SJCRH30 (cell line): ENCODE measurements at regions not wholly inside any gene's neighbourhood (a gene's known extent, or its start where the extent isn't known, plus 50 kb on each side); places are given as distances from the start of the nearest gene placed in this dataset.

Experiments
- DNase-seq, 2 experiments: peaks; one replicate each; pipeline ENCODE4 v3.0.0-alpha.2; 2015 to 2020
- H3K27ac ChIP-seq: fragments of 250-450 bp; sonication (Bioruptor Pico); 2 replicates; pipeline ENCODE4 v1.5.1; 2020; ENCODE audit warnings: mild to moderate bottlenecking, moderate library complexity
- H3K27me3 ChIP-seq: fragments of 250-450 bp; sonication (Bioruptor Pico); 2 replicates; pipeline ENCODE4 v1.5.1; 2020; ENCODE audit warnings: mild to moderate bottlenecking, moderate library complexity
- H3K36me3 ChIP-seq: fragments of 250-450 bp; sonication (Bioruptor Pico); 2 replicates; pipeline ENCODE4 v1.5.1; 2020; ENCODE audit warnings: mild to moderate bottlenecking, moderate library complexity
- H3K4me1 ChIP-seq: fragments of 250-450 bp; sonication (Bioruptor Pico); 2 replicates; pipeline ENCODE4 v1.5.1; 2020; ENCODE audit warnings: mild to moderate bottlenecking, moderate library complexity
- H3K4me3 ChIP-seq: fragments of 250-450 bp; sonication (Bioruptor Pico); 2 replicates; pipeline ENCODE4 v1.5.1; 2020; ENCODE audit warnings: mild to moderate bottlenecking, moderate library complexity
- H3K9me3 ChIP-seq: fragments of 250-450 bp; sonication (Bioruptor Pico); replicated peaks from 2 replicates; pipeline ENCODE4 v1.5.1; 2020; ENCODE audit warnings: mild to moderate bottlenecking, moderate library complexity

DNA sequence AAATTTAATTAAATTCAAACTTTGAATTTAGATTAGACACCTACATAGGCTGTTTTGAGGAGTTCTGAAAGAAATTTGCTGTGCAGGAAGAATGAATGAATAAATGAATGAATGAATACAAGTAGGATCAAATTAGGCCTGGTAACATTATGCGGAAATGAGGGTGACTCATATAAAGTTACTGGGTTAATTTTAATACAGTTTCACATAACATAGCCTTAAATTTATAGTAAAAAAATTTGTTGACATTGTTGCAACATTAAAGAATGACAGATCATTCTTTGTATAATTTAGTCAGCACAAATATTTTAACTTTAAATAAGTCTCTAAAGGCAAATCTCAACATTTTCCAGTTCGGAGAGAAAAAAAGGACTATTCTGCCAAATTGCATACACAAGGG is 1293.1 kb upstream of the SLC39A10 start:
- Histone ChIP-seq H3K36me3 (no peaks in the 10 kb centered on the region), H3K4me1 (peaks cover 19% of the 10 kb centered on the region), H3K9me3 (no peaks in the 10 kb centered on the region), H3K27me3 (no peaks in the 10 kb centered on the region), H3K4me3 (no peak overlapping the region), H3K27ac (no peak overlapping the region)
- DNase-seq, result no peak

DNA sequence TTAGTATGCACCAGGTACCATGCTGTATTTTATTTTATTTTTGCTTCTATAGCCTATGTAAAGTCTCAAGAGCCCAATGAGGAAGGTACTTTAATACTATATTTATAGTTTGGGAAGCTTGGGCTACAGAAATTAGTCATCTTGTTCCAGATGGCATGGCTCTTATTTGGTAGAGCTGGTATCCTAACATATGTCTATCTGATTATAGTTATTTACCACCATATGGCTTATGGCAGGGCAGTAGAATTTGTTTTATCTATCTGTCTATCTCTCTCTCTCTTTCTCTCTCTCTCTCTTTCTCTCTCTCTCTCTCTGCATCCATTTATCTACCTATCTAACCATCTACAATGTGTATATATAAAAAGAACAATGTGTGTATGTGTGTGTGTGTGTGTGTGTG is 1293.7 kb upstream of the SLC39A10 start:
- H3K9me3 ChIP-seq, result no peaks in the 10 kb centered on the region
- H3K27ac ChIP-seq, result no peak overlapping the region
- H3K27me3 ChIP-seq, result no peaks in the 10 kb centered on the region
- H3K36me3 ChIP-seq, result no peaks in the 10 kb centered on the region
- peaks cover 13% of the 10 kb centered on the region for H3K4me1 ChIP-seq
- DNase-seq, result no peak
- no peak overlapping the region for H3K4me3 ChIP-seq

DNA sequence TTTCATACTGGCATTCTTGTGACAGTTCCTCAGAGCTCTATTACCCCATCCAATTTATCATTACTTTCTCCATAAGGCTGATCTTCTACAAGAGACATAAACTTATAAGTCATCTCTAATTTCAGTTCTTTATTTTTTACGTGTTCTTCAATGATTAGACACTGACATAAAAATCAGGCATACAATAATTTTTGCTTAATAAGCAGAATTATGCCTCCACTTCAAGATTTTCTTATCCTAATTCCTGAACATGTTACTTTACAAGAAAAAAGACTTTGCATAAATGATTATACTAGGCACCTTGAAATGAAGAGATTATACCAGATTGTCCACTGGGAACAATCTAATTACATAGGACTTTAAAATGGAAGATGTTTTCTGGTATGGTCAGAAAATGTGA is 1304.5 kb upstream of the SLC39A10 start:
- H3K4me3 ChIP-seq, result no peak overlapping the region
- H3K27ac ChIP-seq, result no peak overlapping the region
- H3K9me3 ChIP-seq, result no peaks in the 10 kb centered on the region
- no peaks in the 10 kb centered on the region for H3K27me3 ChIP-seq
- no peak for DNase-seq
- H3K4me1 ChIP-seq, result no peaks in the 10 kb centered on the region
- no peaks in the 10 kb centered on the region for H3K36me3 ChIP-seq

DNA sequence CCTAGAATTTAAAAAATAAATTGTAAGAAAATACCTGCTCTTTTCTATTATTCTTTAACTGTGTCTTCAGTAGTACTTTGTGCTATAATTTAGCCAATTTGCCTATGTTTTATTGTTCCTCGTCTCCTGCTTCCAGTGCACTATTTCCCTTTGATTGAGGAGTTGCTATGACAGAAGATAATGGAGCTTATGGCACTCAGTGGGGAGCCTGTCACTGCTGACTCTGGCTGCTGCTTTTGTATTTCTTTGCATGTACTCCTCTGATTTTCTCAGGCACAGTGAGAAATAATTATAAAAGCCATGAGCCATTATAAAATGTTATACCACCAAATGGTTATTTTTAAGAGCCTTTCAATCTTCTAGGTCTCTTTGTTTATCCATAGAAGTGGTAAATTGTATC is 1310.8 kb upstream of the SLC39A10 start:
- no peaks in the 10 kb centered on the region for H3K4me1 ChIP-seq
- no peak for DNase-seq
- no peak overlapping the region for H3K4me3 ChIP-seq
- no peaks in the 10 kb centered on the region for H3K36me3 ChIP-seq
- no peaks in the 10 kb centered on the region for H3K27me3 ChIP-seq
- H3K9me3 ChIP-seq, result no peaks in the 10 kb centered on the region
- H3K27ac ChIP-seq, result no peak overlapping the region

DNA sequence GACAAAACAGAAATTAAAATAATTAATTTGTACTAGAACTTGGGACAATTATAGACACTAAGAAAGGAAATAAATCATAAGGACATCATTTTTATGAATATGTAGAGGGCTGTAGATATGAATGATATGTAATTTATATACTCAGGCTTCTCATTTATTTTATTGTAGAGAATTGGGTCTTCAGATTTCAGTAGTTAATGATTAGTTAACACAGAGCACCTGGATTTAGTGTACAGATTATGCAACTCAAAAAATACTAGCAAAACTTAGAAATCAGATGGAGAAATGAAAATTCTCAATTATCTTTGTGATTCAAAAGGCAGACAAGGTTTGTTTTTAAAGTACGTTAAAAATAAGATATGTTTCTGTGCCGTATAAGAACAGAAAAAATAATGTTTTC is 1311.7 kb upstream of the SLC39A10 start:
- no peak overlapping the region for H3K27ac ChIP-seq
- H3K27me3 ChIP-seq, result no peaks in the 10 kb centered on the region
- H3K4me3 ChIP-seq, result no peak overlapping the region
- no peaks in the 10 kb centered on the region for H3K36me3 ChIP-seq
- no peaks in the 10 kb centered on the region for H3K4me1 ChIP-seq
- DNase-seq, result no peak
- no peaks in the 10 kb centered on the region for H3K9me3 ChIP-seq

DNA sequence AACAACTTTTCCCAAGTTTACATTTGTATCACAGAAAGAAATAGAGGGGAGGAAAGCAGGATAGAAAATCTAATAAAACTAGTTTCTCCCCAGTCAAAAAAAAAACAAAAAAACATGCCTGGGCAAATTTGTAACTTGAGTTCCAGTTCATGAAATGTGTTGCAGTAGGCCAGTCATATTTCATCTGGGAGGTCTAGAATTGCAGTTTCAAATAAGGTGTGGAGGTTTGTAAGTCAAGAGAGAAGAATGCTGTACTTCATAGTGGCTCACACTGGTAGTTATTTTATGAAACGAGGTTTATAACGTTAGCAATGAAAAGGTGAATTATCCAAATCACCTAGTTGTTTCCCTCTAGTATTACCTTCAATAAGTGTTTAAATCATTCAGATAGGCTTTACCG is 1313.9 kb upstream of the SLC39A10 start:
- H3K27ac ChIP-seq, result no peak overlapping the region
- H3K4me3 ChIP-seq, result no peak overlapping the region
- DNase-seq, result no peak
- H3K36me3 ChIP-seq, result no peaks in the 10 kb centered on the region
- no peaks in the 10 kb centered on the region for H3K9me3 ChIP-seq
- no peaks in the 10 kb centered on the region for H3K4me1 ChIP-seq
- H3K27me3 ChIP-seq, result no peaks in the 10 kb centered on the region

DNA sequence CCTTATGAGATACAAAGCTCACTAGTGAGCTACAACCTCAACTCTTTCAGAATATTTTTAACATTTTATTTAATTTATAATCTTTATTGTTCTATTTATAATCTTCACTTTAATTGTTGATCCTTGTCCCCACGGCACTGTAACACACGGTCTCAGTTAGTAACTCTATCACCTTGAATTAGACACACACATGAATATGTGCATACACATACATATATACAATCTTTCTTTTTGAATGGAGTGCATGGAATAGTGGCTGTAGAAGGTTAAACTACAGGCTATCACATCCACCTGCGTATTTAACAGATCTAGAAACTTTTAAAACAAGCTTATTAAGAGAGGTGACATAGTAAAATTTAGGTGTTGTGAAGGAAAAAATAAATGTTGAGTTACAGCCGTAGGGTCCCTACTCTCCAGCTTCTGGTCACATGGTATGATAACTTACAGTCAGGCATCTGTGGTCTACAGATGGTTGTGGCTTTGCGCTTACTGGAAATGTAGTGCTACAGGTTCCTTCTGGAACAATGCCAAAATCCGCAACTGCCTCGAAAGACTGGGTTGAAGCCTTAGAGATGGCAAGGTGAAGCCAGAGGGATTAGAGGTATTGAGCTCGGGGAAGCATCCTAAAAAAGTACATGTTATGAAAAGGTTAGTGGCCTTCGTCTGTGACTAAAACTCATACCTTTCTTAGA is 1324.1 kb upstream of the SLC39A10 start:
- peak in 1 of 2 experiments; percentile 52 for DNase-seq
- H3K4me3 ChIP-seq, result no peak overlapping the region
- H3K4me1 ChIP-seq, result no peaks in the 10 kb centered on the region
- H3K36me3 ChIP-seq, result no peaks in the 10 kb centered on the region
- H3K9me3 ChIP-seq, result no peaks in the 10 kb centered on the region
- no peak overlapping the region for H3K27ac ChIP-seq
- peaks cover 8% of the 10 kb centered on the region; the same call in 1 of the 2 replicates for H3K27me3 ChIP-seq

DNA sequence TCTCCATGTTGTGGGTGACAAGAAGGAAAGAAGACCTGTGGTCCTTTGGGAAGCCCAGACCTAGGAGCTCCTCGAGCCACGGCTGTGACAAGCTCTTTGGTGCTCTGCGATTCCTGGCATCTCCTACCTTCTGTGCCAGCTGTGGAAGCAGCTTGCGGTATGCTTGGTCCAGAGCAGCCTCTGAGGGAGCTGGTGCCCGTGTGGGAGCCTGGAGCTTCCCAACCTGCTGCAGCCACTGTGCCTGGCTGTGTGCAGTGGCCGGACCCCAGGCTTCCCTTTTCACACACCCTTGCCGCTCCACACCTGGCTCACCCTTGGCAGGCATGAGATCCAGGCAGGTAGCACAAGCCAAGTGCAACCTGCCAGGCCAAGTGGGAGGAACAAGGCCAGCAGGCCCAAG is 1328.6 kb upstream of the SLC39A10 start:
- DNase-seq, result no peak
- no peaks in the 10 kb centered on the region for H3K9me3 ChIP-seq

DNA sequence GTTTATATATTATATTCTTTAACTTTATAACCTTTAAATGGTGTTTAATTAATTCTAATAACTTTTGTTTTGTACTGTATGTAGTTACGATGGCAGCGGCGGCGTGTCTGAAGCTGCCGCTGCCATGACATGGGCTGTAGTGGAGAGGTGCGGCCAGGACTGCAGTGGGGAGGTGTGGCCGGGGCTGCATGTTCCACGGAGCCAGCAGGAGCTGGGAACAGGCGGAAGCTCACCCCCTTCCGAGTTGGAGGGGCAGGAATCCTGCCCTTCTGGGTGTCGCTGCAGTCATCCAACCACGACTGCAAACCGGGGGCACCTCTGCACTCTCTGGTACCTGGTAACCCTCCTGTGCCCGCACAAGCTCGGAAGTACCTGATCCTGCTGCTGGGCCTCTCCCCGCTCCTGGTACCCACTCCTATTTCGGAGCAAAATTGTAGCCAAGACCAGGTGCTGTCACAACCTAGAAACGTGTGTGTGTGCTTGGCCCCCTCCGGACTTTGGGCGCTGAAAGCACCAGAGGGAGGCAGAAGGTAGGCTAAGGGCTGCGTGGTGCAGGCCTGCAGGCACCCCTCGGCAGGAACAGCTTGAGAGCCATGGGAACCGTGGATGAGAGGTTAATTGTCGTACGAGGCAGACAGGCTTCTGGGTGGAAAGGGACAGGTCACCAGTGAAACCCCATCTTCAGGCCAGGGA is 1329.7 kb upstream of the SLC39A10 start:
- Histone ChIP-seq H3K27me3 (no peaks in the 10 kb centered on the region), H3K9me3 (no peaks in the 10 kb centered on the region), H3K36me3 (no peaks in the 10 kb centered on the region), H3K4me1 (no peaks in the 10 kb centered on the region), H3K27ac (no peak overlapping the region), H3K4me3 (no peak overlapping the region)
- DNase-seq, result no peak

More for the DNA sequence above, 1328.6 kb upstream of the SLC39A10 start:
- Histone ChIP-seq H3K36me3 (no peaks in the 10 kb centered on the region), H3K4me3 (no peak overlapping the region), H3K4me1 (no peaks in the 10 kb centered on the region), H3K27me3 (peaks cover 5% of the 10 kb centered on the region; the same call in 1 of the 2 replicates), H3K27ac (no peak overlapping the region)

DNA sequence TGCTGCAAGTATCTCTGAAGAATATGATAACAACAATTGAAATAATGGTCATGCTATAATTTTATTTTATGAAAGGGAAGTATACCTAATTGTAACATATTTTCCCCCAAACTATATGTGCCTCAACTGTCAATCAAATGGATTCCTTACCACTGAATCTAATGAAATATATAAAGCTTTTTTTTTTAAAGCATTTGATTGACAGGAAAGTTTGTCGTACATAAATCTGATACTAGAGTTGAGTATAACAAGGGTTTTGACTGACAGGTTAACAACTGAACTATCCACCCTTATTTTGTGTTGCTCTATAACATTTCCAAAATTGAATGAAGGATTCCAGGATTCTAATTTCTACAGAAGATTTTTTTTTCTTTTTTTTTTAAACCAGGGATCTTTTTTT is 1333.3 kb upstream of the SLC39A10 start:
- DNase-seq, result no peak
- H3K36me3 ChIP-seq, result no peaks in the 10 kb centered on the region
- H3K27ac ChIP-seq, result no peak overlapping the region
- no peaks in the 10 kb centered on the region for H3K9me3 ChIP-seq
- no peaks in the 10 kb centered on the region for H3K27me3 ChIP-seq
- no peak overlapping the region for H3K4me3 ChIP-seq
- H3K4me1 ChIP-seq, result no peaks in the 10 kb centered on the region

DNA sequence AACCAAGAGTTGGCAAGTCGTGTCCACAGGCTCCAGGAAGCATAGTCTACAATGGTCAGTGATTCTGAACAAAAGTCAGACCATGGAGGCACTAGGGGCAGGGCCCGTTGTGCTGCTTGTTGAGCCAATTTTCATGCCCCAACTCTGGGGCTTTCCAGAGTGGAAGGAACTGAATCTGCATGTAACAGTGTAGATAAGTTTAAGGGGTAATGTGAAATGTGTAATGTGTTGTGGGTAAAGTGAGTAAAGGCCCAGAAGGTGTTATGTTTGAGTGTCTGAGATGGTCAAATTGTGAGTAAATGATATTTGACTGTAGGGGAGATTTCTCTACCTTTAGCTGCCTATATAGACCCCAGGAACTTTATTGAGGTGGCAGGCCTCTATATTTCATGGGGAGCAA is 1336.5 kb upstream of the SLC39A10 start:
- H3K36me3 ChIP-seq, result no peaks in the 10 kb centered on the region; the same call in 1 of the 2 replicates
- no peak overlapping the region for H3K27ac ChIP-seq
- no peak overlapping the region for H3K4me3 ChIP-seq
- no peak for DNase-seq
- no peaks in the 10 kb centered on the region for H3K4me1 ChIP-seq
- no peaks in the 10 kb centered on the region for H3K9me3 ChIP-seq
- no peaks in the 10 kb centered on the region for H3K27me3 ChIP-seq

DNA sequence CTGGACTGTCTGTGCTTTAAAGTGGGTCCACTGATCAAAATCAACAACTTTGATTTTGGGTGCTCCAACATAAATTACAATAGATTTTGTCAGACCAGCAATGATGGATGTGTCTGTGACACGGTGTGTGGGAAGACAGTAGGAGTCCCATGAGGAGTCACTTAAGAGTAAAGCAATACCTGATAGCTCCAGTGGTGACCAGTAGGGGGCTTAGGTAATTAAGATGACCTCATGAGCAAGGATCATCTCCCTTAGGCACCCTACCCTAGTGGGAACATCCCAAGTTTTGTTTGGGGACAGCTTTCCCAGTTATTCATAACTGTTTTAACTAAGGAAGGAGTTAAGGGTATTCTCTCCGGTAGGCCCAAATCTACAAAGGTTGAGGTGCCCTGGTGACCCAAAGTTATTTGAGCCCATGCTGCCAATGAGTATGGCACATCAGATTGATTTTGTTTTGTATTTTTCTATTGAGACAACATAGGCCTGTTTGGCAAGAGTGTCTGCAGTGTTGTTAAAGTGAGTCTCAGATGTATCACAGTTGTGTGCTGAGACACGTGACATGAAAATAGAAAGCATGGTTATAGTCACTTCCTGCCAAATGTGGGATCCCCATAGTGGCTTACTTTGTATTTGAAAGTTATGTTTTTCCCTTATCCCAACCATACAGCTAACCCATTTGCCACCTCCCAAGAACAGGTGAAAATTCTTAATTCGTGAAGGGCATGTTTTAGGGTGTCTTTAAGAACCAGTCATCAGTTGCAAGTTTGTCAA is 1337.6 kb upstream of the SLC39A10 start:
- H3K4me3 ChIP-seq, result no peak overlapping the region
- H3K27me3 ChIP-seq, result no peaks in the 10 kb centered on the region
- DNase-seq, result peak; percentile 39 to 66
- H3K36me3 ChIP-seq, result no peaks in the 10 kb centered on the region; the same call in 1 of the 2 replicates
- H3K9me3 ChIP-seq, result no peaks in the 10 kb centered on the region
- H3K4me1 ChIP-seq, result no peaks in the 10 kb centered on the region
- H3K27ac ChIP-seq, result no peak overlapping the region

DNA sequence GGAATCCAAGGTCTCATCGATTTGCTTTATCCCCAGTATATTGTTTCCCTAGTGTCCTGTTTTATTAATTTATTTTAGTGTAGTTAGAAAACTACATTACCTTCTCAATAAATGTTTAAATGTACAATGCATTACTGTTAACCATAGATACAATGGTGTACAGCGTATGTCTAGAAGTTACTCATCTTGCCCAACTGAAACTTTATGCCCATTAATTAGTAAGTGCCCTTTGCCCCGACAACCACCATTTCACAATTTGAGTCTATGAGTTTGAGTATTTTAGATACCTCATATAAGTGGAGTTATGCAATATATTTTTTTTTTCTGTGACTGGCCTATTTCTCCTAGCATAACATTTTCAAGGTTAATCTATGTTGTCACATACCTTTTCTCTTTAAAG is 1343.0 kb upstream of the SLC39A10 start:
- Histone ChIP-seq H3K4me3 (no peak overlapping the region), H3K27ac (no peak overlapping the region), H3K36me3 (no peaks in the 10 kb centered on the region; the same call in 1 of the 2 replicates), H3K27me3 (no peaks in the 10 kb centered on the region), H3K9me3 (no peaks in the 10 kb centered on the region), H3K4me1 (no peaks in the 10 kb centered on the region)
- DNase-seq, result no peak

DNA sequence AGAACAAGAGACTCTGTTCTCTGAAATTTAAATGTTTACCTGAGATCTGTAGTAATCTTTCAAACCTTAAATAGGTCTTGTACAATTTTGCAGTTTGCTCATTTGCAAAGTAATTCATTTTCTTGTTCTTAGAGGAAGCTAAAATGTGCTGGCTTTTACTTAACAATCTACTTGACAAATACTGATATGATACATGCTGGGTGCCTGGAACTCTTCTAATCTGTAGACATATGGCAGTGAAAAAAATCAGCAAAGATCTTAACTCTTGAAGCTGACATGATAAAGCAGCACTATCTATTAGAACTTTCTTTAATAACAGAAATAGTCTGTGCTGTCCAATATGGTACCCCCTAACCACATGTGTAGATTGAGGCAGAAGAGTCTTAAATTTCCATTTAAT is 1352.8 kb upstream of the SLC39A10 start:
- DNase-seq, result no peak
- Histone ChIP-seq H3K4me3 (no peak overlapping the region), H3K9me3 (no peaks in the 10 kb centered on the region), H3K27ac (no peak overlapping the region), H3K4me1 (no peaks in the 10 kb centered on the region), H3K36me3 (no peaks in the 10 kb centered on the region), H3K27me3 (no peaks in the 10 kb centered on the region)

DNA sequence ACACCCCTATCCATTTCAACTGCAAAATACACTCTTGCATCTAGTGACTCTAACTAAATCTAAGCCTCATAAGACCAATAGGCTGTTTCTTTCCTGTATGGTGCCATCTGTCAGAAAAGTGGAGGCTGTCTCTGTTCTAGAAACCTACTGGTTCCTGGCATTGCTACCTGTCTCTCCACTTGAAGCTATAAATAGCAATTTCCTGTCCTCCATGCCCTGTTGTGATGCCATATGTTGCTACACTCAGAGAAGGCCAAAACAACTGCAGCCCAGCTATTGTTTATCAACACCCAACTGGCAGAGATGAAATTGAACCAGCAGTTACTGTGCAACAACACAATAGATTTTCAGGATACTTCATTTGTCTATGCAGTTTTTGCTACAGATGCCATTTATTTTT is 1355.1 kb upstream of the SLC39A10 start:
- H3K4me1 ChIP-seq, result no peaks in the 10 kb centered on the region
- no peak overlapping the region for H3K4me3 ChIP-seq
- H3K36me3 ChIP-seq, result no peaks in the 10 kb centered on the region
- no peak for DNase-seq
- H3K9me3 ChIP-seq, result no peaks in the 10 kb centered on the region
- no peak overlapping the region for H3K27ac ChIP-seq
- H3K27me3 ChIP-seq, result no peaks in the 10 kb centered on the region
